ENCODE measurements at regions not wholly inside any gene's neighbourhood (a gene's known extent, or its start where the extent isn't known, plus 50 kb on each side); places are given as distances from the start of the nearest gene placed in this dataset.

DNA sequence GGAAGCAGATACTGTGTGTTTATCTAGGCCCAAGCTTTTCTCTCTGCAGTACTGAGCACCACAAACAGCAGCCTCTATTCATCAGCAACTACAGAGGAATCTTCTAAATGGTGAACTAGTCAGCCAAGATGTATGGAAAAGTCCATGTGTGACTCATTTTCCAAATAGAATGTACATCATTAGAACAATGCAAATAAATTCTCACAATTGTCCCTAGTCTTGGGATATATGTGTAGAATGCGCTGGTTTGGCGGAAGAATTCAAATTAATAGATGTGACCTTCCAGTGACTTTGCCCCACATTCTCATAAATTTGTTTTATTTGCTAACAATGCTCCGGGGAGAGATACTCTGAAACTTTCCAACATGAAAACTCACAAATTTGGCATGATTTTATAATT lies 436.2 kb downstream of the CBLN4 start:
- Mint-ChIP-seq H3K4me3 (no peak overlapping the region), H3K36me3 (ENCODE audit: low read depth) (no peaks in the 10 kb centered on the region), H3K27me3 (ENCODE audit: insufficient read depth) (no peaks in the 10 kb centered on the region), H3K4me1 (ENCODE audit: low read depth) (no peaks in the 10 kb centered on the region), H3K9me3 (peaks cover 26% of the 10 kb centered on the region), H3K27ac (no peak overlapping the region)
- no peak for DNase-seq (ENCODE audit: low spot score)
- intact Hi-C loops (cut with micrococcal nuclease): no loop called here

DNA sequence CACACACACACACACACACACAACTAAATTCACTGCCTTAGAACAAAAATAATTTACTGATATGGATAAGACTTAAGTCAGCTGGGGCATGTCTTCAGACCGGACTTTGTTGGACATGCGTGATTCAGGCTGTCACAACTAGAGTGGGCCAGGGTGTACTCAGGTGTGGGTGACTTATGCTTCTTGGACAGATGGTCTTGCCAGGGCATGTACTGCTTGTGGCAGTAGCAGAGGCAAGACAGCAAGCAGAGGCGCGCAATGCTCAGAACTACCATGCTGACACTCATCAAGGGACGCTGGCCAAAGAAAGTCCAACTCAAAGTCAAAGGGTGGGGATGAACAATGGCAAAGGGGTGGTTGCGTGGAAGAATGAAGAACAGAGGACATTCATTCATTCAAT lies 437.5 kb downstream of the CBLN4 start:
- Mint-ChIP-seq H3K4me1 (ENCODE audit: low read depth) (no peaks in the 10 kb centered on the region), H3K4me3 (no peak overlapping the region)
- intact Hi-C loops (cut with micrococcal nuclease): no loop called here

DNA sequence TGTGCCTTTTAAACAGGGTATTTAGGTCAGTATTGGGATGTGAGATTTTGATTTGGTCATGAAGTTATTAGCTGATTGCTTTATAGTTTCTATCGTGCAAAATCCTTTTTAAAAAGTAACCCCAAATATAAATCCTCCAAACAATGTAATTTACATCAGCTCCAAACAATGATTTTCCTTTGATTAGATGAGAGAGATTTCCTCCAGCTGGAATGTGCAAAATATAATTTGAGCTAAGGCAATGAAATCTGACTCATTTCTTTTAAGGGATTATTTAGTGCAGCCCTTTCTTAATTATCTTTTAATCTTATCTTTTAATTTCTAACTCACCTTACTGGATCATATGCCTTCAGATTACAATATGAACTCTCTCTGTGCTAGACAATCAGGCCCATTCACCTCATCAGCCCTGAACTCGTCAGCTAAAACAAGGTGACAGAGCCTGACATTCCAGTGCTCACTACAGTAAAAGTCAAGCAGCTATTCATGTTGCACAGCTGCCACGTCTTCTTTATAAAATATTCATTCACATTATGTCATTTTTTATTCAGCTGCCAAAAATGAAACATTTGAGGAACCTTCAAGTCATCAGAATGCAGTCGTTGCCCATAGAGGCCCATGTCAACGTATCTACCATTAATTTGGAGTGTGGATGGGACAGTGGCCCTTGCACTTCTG lies 440.1 kb downstream of the CBLN4 start:
- peaks cover 27% of the 10 kb centered on the region for H3K9me3 Mint-ChIP-seq
- DNase-seq (ENCODE audit: low spot score): no peak
- H3K4me3 Mint-ChIP-seq: no peak overlapping the region
- H3K4me1 Mint-ChIP-seq (ENCODE audit: low read depth): no peaks in the 10 kb centered on the region
- H3K27ac Mint-ChIP-seq: no peak overlapping the region
- no peaks in the 10 kb centered on the region for H3K36me3 Mint-ChIP-seq (ENCODE audit: low read depth)
- H3K27me3 Mint-ChIP-seq (ENCODE audit: insufficient read depth): no peaks in the 10 kb centered on the region
- intact Hi-C loops (cut with micrococcal nuclease): no loop called here

More for the DNA sequence above, 437.5 kb downstream of the CBLN4 start:
- Mint-ChIP-seq H3K36me3 (ENCODE audit: low read depth) (no peaks in the 10 kb centered on the region), H3K9me3 (peaks cover 37% of the 10 kb centered on the region), H3K27ac (no peak overlapping the region), H3K27me3 (ENCODE audit: insufficient read depth) (no peaks in the 10 kb centered on the region)
- DNase-seq (ENCODE audit: low spot score): no peak

DNA sequence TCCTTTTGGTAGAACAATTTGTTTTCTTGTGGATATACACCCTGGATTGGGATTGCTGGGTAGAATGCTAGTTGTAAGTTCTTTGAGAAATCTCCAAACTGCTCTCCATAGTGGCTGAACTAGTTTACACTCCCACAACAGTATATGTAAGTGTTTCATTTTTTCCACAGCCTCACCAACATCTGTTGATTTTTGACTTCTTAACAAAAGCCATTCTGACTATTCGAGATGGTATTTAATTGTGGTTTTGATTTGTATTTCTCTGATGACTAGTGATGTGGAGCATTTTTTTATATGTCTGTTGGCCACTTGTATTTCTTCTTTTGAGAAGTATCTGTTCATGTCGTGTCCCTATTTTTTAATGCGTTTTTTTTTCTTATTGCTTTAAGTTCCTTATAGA lies 444.1 kb downstream of the CBLN4 start:
- Mint-ChIP-seq H3K4me3 (no peak overlapping the region), H3K27ac (no peak overlapping the region), H3K9me3 (peaks cover 32% of the 10 kb centered on the region), H3K27me3 (ENCODE audit: insufficient read depth) (no peaks in the 10 kb centered on the region), H3K4me1 (ENCODE audit: low read depth) (no peaks in the 10 kb centered on the region), H3K36me3 (ENCODE audit: low read depth) (no peaks in the 10 kb centered on the region)
- intact Hi-C loops (cut with micrococcal nuclease): no loop called here
- DNase-seq (ENCODE audit: low spot score): no peak

DNA sequence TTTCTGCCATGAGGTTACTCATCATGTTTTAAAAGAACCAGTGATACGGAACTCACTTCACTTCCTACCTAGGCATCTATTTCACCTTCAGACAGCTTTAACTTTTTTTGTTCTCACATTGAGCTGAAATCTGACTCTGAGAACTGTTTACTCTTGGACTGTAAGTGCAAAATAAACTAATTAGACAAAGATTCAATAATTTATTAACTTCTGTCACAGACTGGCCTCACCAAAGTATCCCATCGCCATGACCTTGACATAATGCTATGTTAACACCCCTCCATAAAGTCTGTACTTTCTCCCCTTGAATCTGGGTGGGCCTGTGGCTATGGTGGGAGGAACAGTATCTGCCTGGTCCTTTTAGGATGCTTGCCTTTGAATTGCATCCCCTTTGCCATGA lies 448.1 kb downstream of the CBLN4 start:
- DNase-seq (ENCODE audit: low spot score): no peak
- no peaks in the 10 kb centered on the region for H3K36me3 Mint-ChIP-seq (ENCODE audit: low read depth)
- H3K27me3 Mint-ChIP-seq (ENCODE audit: insufficient read depth): no peaks in the 10 kb centered on the region
- peaks cover 27% of the 10 kb centered on the region for H3K9me3 Mint-ChIP-seq
- intact Hi-C loops (cut with micrococcal nuclease): no loop called here
- H3K4me1 Mint-ChIP-seq (ENCODE audit: low read depth): no peaks in the 10 kb centered on the region
- no peak overlapping the region for H3K4me3 Mint-ChIP-seq
- H3K27ac Mint-ChIP-seq: no peak overlapping the region

DNA sequence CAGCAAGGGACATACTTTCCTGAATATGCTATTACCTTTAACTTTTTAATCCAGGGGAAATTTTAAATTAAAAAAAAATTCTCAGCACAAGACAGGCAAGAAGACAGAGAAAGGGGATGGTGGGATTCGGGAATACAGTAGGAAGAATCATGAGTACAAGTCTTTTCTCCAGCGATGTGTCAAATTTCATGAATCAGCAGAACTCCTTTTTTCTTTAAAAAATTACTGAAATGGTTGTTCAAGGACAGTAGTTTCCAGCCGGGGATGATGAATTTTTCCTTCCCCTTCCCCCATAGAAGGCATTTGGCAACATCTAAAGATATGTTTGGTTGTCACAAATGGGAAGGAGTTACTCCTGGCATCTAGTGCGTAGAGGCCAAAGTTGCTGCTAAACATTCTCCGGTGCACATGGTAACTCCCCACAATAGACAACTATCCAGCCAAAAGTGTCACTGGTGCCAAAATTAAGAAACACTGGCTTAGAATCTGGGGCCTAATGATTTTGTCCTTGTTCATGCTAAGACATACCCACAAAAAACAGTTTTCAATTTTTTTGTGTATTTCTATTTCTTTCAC lies 450.2 kb downstream of the CBLN4 start:
- H3K4me1 Mint-ChIP-seq (ENCODE audit: low read depth): no peaks in the 10 kb centered on the region
- peaks cover 37% of the 10 kb centered on the region for H3K9me3 Mint-ChIP-seq
- H3K27ac Mint-ChIP-seq: no peak overlapping the region
- H3K27me3 Mint-ChIP-seq (ENCODE audit: insufficient read depth): no peaks in the 10 kb centered on the region
- H3K4me3 Mint-ChIP-seq: no peak overlapping the region
- H3K36me3 Mint-ChIP-seq (ENCODE audit: low read depth): no peaks in the 10 kb centered on the region
- no peak for DNase-seq (ENCODE audit: low spot score)
- intact Hi-C loops (cut with micrococcal nuclease): no loop called here

DNA sequence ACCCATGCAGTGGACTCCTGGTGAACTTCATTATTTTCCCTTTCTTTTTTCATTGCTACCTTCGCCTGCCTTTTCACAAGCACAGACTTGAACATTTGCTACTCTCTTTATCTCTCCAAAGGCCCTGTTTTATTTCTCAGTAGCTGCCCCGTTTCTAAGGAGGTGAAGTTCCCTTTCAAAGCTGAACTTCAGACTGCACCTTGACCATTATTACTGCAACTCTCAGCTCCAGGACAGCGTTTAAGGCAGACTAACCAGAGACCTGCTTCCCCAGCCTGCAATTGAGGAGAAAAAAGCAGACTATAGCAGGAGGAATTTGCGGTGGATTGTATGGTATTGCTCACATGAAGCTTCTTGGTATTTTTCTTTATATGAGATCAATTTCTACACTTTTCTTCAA lies 460.7 kb downstream of the CBLN4 start:
- DNase-seq (ENCODE audit: low spot score): no peak
- Mint-ChIP-seq H3K4me1 (ENCODE audit: low read depth) (no peaks in the 10 kb centered on the region), H3K9me3 (peaks cover 16% of the 10 kb centered on the region), H3K36me3 (ENCODE audit: low read depth) (no peaks in the 10 kb centered on the region), H3K27ac (no peak overlapping the region), H3K4me3 (no peak overlapping the region), H3K27me3 (ENCODE audit: insufficient read depth) (no peaks in the 10 kb centered on the region)
- intact Hi-C loops (cut with micrococcal nuclease): no loop called here

DNA sequence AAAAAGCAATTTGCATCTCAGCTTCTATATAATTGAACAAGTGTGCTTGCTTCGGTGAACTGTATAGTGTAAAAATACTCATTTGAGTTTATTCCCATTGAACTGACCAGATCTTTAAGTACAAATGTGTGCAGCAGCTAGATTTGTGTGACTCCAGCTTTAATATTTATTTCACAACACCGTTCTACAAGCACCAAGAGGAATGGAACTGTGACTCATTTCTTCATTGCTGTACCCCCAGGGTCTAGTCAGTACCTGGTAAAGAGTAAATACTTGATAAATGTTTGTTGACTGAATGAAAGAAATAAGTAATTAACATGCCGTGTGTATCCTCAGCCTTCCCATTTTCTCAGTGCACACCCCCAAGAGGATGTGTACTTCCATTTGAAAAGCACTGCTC lies 464.8 kb downstream of the CBLN4 start:
- intact Hi-C loops (cut with micrococcal nuclease): no loop called here
- H3K9me3 Mint-ChIP-seq: peaks cover 27% of the 10 kb centered on the region
- H3K36me3 Mint-ChIP-seq (ENCODE audit: low read depth): no peaks in the 10 kb centered on the region

DNA sequence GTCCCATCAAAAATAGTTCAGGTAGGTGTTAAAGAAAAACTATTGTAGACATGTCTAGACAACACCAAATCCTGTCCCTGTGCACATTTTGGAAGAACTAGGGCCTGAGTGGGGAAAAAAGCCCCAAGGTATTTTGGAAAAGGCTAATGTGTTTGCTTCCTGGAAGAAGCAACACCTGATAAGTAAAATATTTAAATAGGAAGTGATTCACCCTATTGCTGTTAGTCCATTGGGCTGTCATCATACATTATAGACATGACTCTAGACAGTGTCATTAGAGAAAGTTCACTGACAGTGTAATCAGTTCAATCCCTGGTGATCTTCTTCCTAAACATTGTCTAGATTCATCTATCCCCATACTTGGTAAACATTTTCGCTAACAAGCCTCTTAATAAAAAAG lies 465.3 kb downstream of the CBLN4 start:
- intact Hi-C loops (cut with micrococcal nuclease): no loop called here
- Mint-ChIP-seq H3K4me1 (ENCODE audit: low read depth) (no peaks in the 10 kb centered on the region), H3K27ac (no peak overlapping the region), H3K9me3 (peaks cover 26% of the 10 kb centered on the region), H3K27me3 (ENCODE audit: insufficient read depth) (no peaks in the 10 kb centered on the region), H3K4me3 (no peak overlapping the region), H3K36me3 (ENCODE audit: low read depth) (no peaks in the 10 kb centered on the region)
- no peak for DNase-seq (ENCODE audit: low spot score)

More for the DNA sequence above, 464.8 kb downstream of the CBLN4 start:
- no peak overlapping the region for H3K27ac Mint-ChIP-seq
- no peak overlapping the region for H3K4me3 Mint-ChIP-seq
- no peaks in the 10 kb centered on the region for H3K27me3 Mint-ChIP-seq (ENCODE audit: insufficient read depth)
- no peaks in the 10 kb centered on the region for H3K4me1 Mint-ChIP-seq (ENCODE audit: low read depth)
- no peak for DNase-seq (ENCODE audit: low spot score)

DNA sequence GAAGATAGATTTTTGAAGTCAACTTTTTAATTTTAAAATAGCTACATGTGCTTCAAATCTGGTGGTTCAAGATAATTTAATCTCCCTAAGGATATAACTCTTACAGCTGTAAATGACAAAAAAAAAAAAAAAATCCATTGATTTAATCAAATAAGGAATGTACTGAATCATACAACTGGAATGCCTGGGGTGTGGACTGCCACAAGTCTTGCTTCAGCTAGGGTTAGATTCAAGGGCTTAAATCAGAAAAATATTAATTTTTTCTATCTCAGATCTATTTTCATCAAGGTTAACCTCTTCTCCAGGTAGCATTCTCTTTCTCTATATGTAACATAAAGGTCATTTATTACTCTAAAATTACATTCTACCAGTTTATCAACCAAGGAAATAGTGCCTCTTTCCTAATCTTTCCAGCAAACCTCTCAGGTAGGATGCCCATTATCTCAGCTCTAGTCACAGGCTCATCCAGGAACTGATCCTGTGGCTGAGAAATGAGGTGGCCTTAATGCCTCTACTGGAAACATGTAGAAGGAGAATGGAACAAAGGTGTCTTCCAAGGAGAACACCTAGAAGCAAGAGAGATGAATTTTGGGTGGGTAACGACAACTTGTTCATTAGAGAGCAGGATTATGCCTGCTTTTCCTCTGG lies 466.9 kb downstream of the CBLN4 start:
- Mint-ChIP-seq H3K4me3 (no peak overlapping the region), H3K9me3 (peaks cover 34% of the 10 kb centered on the region), H3K4me1 (ENCODE audit: low read depth) (no peaks in the 10 kb centered on the region), H3K27ac (no peak overlapping the region), H3K27me3 (ENCODE audit: insufficient read depth) (no peaks in the 10 kb centered on the region), H3K36me3 (ENCODE audit: low read depth) (no peaks in the 10 kb centered on the region)
- DNase-seq (ENCODE audit: low spot score): no peak
- intact Hi-C loops (cut with micrococcal nuclease): no loop called here

DNA sequence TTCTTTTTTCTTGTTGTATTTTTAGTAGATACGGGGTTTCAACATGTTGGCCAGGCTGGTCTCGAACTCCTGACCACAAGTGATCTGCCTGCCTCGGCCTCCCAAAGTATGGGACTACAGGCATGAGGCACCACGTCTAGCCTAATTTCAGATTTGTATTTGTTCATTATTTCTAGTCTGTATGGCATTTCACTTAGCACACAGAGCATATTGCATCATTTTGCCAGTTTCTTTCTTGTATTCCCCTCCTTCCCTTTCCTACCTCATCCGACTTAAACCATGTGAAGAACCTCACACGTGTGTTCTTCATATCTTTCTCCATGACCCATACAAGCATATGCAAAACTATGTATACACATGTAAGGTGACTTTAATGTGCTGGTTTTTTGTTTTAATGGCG lies 470.0 kb downstream of the CBLN4 start:
- no peak overlapping the region for H3K27ac Mint-ChIP-seq
- intact Hi-C loops (cut with micrococcal nuclease): no loop called here
- H3K36me3 Mint-ChIP-seq (ENCODE audit: low read depth): no peaks in the 10 kb centered on the region
- no peak overlapping the region for H3K4me3 Mint-ChIP-seq
- H3K4me1 Mint-ChIP-seq (ENCODE audit: low read depth): no peaks in the 10 kb centered on the region
- H3K27me3 Mint-ChIP-seq (ENCODE audit: insufficient read depth): no peaks in the 10 kb centered on the region
- peaks cover 29% of the 10 kb centered on the region for H3K9me3 Mint-ChIP-seq
- no peak for DNase-seq (ENCODE audit: low spot score)

DNA sequence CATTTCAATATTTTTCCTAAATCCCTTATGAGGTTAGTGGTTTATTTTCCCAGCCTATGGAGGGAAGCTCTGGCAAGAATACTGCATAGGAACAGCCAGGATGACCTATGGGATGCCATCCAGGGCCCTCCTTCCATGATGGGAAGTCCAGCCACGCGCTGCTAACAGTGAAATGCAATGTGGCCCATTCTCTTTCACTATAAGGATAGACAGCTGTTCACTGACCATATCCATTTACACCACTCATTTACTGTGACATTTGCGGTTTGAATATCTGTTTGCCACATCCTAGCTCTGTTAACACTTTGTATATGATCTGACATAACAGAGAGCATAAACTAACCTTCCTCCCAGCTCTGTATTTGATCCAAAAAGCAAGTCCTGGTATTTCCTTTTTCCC lies 471.7 kb downstream of the CBLN4 start:
- Mint-ChIP-seq H3K27me3 (ENCODE audit: insufficient read depth) (no peaks in the 10 kb centered on the region), H3K4me3 (no peak overlapping the region), H3K9me3 (peaks cover 25% of the 10 kb centered on the region), H3K36me3 (ENCODE audit: low read depth) (no peaks in the 10 kb centered on the region), H3K4me1 (ENCODE audit: low read depth) (no peaks in the 10 kb centered on the region), H3K27ac (no peak overlapping the region)
- no peak for DNase-seq (ENCODE audit: low spot score)
- intact Hi-C loops (cut with micrococcal nuclease): no loop called here

DNA sequence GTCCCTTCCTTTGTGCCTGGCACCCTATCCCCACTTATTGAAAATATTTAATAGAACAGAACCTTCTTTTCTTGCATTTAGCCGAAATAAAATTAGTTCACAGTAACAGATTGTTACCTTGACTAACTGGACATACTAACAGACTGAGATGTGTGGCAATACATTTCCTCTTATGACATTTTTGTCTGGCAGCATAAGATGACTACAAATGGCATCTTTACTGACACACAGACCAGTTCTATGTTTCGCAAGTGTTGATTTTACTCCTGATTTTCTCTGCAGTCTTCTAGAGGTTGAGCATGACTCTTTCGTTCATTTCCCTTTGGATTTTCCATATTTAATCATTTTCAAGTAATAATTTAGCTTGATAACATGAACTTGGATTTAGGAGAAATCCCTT lies 474.6 kb downstream of the CBLN4 start:
- intact Hi-C loops (cut with micrococcal nuclease): no loop called here
- Mint-ChIP-seq H3K27me3 (ENCODE audit: insufficient read depth) (no peaks in the 10 kb centered on the region), H3K36me3 (ENCODE audit: low read depth) (no peaks in the 10 kb centered on the region), H3K4me3 (no peak overlapping the region), H3K27ac (no peak overlapping the region), H3K9me3 (peaks cover 28% of the 10 kb centered on the region), H3K4me1 (ENCODE audit: low read depth) (no peaks in the 10 kb centered on the region)
- no peak for DNase-seq (ENCODE audit: low spot score)

Data from activated T-helper 1 cell treated with anti-CD3 and anti-CD28 coated beads, Interleukin-12 subunit alpha, Interleukin-12 subunit beta, Interleukin-2, Interleukin-4 antibody, amounts not matched to agents 30 ng/mL and 10 ng/mL and 1 ng/mL, durations not matched to agents 14 hours and 24 hours and 36 hours (primary cell).